OCI-LY7 (cell line): ENCODE measurements at regions not wholly inside any gene's neighbourhood (a gene's known extent, or its start where the extent isn't known, plus 50 kb on each side); places are given as distances from the start of the nearest gene placed in this dataset.

Experiments
- EZH2phosphoT487 ChIP-seq: fragments of 200-600 bp; sonication (generic); IDR thresholded peaks from 2 replicates; pipeline ENCODE4 v1.6.1; 2018; ENCODE audit warnings: low read depth, borderline replicate concordance, mild to moderate bottlenecking, mixed run types, antibody characterized with exemption, low read length, moderate library complexity, mixed read lengths
- TF ChIP-seq, protein P1 (sequence below): fragments of 200-600 bp; sonication (generic); conservative IDR thresholded peaks from 2 replicates; pipeline ENCODE4 v1.5.1; 2014; ENCODE audit warnings: mild to moderate bottlenecking, antibody characterized with exemption, low read length, moderate library complexity, mixed read lengths

DNA sequence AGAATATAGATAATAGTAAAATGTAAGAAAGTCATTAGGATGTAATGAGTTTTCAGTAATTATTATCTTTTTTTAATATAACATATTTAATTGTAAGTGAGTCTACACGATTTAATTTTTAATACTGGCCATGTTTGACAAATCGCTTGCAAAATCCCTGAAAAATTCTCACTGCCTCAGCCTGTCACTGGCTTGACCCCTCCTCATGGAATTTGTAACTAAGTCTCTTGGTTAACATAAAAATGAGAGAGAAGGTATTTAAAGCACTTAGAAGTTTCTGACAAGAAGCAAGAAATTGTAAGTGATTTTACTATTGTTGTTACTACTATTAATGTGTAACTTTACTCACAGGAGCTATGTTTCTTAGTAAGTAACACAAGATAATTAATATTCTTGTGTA, 237.9 kb upstream of the GK2 start:
- TF ChIP-seq, protein P1, sequence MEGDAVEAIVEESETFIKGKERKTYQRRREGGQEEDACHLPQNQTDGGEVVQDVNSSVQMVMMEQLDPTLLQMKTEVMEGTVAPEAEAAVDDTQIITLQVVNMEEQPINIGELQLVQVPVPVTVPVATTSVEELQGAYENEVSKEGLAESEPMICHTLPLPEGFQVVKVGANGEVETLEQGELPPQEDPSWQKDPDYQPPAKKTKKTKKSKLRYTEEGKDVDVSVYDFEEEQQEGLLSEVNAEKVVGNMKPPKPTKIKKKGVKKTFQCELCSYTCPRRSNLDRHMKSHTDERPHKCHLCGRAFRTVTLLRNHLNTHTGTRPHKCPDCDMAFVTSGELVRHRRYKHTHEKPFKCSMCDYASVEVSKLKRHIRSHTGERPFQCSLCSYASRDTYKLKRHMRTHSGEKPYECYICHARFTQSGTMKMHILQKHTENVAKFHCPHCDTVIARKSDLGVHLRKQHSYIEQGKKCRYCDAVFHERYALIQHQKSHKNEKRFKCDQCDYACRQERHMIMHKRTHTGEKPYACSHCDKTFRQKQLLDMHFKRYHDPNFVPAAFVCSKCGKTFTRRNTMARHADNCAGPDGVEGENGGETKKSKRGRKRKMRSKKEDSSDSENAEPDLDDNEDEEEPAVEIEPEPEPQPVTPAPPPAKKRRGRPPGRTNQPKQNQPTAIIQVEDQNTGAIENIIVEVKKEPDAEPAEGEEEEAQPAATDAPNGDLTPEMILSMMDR: no peak
- TF ChIP-seq EZH2phosphoT487: no peak
